ENCODE measurements at regions not wholly inside any gene's neighbourhood (a gene's known extent, or its start where the extent isn't known, plus 50 kb on each side); places are given as distances from the start of the nearest gene placed in this dataset.

DNA sequence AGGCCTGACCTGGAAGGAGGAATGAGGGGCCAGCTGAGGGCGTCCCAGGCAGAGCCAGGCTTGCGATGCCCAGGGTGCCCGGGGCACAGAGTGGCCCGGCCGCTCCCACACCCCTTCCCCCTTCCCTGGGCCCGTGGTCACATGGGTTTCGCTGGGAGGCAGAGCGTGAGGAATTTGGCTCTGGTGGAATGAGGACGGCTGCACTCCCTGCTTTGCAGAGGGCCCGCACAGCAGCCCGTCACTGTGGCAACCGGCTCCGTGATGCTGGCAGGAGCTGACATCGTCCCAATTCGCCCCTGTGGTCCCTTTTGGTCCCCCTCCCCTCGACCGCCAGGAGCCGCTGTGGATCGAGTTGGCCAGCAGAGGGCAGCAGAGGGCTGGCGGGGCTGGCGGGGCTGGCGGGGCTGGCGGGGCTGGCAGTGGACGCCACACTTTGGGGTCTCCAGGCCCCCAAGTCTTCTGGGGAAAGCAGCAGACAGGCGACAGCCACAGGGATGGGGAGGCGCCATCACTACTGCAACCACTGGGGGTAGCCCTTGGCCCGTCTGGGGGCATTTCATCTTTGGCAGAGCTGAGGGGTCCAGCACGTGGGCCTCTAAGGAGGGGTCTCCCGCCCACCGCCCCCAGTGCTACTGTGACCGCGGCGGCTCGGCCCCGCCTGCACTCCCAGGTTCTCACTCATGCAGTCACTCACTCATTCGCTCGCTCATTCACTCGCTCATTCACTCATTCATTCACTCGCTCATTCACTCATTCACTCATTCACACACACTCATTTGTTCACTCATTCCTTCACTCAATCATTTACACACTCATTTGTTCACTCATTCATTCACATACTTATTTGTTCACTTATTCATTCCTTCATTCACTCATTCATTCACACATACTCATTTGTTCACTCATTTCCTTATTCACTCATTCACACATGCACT is 49.7 kb upstream of the BHLHE23 start (continued):
- peak; percentile 22; the same call in 1 of the 2 replicates for TF ChIP-seq EHMT2 (IDR thresholded peaks at IDR 0.05; ENCODE audit: borderline replicate concordance, low read depth, low read length)
- TF ChIP-seq ZSCAN21 (CRISPR knock-in tag; IDR thresholded peaks at IDR 0.05; ENCODE audit: borderline replicate concordance): no peak
- TF ChIP-seq, protein P1, sequence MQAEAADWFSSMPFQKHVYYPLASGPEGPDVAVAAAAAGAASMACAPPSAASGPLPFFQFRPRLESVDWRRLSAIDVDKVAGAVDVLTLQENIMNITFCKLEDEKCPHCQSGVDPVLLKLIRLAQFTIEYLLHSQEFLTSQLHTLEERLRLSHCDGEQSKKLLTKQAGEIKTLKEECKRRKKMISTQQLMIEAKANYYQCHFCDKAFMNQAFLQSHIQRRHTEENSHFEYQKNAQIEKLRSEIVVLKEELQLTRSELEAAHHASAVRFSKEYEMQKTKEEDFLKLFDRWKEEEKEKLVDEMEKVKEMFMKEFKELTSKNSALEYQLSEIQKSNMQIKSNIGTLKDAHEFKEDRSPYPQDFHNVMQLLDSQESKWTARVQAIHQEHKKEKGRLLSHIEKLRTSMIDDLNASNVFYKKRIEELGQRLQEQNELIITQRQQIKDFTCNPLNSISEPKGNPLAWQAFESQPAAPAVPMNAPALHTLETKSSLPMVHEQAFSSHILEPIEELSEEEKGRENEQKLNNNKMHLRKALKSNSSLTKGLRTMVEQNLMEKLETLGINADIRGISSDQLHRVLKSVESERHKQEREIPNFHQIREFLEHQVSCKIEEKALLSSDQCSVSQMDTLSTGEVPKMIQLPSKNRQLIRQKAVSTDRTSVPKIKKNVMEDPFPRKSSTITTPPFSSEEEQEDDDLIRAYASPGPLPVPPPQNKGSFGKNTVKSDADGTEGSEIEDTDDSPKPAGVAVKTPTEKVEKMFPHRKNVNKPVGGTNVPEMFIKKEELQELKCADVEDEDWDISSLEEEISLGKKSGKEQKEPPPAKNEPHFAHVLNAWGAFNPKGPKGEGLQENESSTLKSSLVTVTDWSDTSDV (CRISPR knock-in tag; IDR thresholded peaks at IDR 0.05): no peak
- no peak for TF ChIP-seq RARA (CRISPR knock-in tag; IDR thresholded peaks at IDR 0.05)
- TF ChIP-seq TCF7 (IDR thresholded peaks at IDR 0.05; ENCODE audit: low read depth): no peak
- TF ChIP-seq ZNF678 (CRISPR knock-in tag; IDR thresholded peaks at IDR 0.05): 0 out of 2 replicates have a peak, but pooled peaks have one; percentile 51
- TF ChIP-seq ZNF333 (CRISPR knock-in tag; IDR thresholded peaks at IDR 0.05; ENCODE audit: borderline replicate concordance): peak; percentile 89; the same call in 1 of the 2 replicates
- TF ChIP-seq, protein P2, sequence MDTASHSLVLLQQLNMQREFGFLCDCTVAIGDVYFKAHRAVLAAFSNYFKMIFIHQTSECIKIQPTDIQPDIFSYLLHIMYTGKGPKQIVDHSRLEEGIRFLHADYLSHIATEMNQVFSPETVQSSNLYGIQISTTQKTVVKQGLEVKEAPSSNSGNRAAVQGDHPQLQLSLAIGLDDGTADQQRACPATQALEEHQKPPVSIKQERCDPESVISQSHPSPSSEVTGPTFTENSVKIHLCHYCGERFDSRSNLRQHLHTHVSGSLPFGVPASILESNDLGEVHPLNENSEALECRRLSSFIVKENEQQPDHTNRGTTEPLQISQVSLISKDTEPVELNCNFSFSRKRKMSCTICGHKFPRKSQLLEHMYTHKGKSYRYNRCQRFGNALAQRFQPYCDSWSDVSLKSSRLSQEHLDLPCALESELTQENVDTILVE (CRISPR knock-in tag; IDR thresholded peaks at IDR 0.05): no peak
- TF ChIP-seq ERF (CRISPR knock-in tag; IDR thresholded peaks at IDR 0.05): 0 out of 2 replicates have a peak, but pooled peaks have one; percentile 23
- TF ChIP-seq SP1 (IDR thresholded peaks at IDR 0.05): no peak
- TF ChIP-seq SP1 (CRISPR knock-in tag; IDR thresholded peaks at IDR 0.05): peak; percentile 51; the same call in 1 of the 2 replicates
- TF ChIP-seq ZZZ3 (CRISPR knock-in tag; IDR thresholded peaks at IDR 0.05; ENCODE audit: borderline replicate concordance): 0 out of 2 replicates have a peak, but pooled peaks have one; percentile 45
- no peak for TF ChIP-seq ZNF30 (CRISPR knock-in tag; IDR thresholded peaks at IDR 0.05)
- TF ChIP-seq ZNF383 (CRISPR knock-in tag; IDR thresholded peaks at IDR 0.05; ENCODE audit: borderline replicate concordance): no peak
- 0 out of 2 replicates have a peak, but pooled peaks have one; percentile 71 for TF ChIP-seq MTA1 (CRISPR knock-in tag; IDR thresholded peaks at IDR 0.05; ENCODE audit: borderline replicate concordance)
- TF ChIP-seq STAG1 (CRISPR knock-in tag; IDR thresholded peaks at IDR 0.05): peak; percentile 85
- peak; percentile 50 for TF ChIP-seq XRCC5 (optimal IDR thresholded peaks at IDR 0.05; ENCODE audit: low read length)
- TF ChIP-seq ZBTB42 (CRISPR knock-in tag; IDR thresholded peaks at IDR 0.05): no peak
- no peak for TF ChIP-seq MED8 (CRISPR knock-in tag; IDR thresholded peaks at IDR 0.05; ENCODE audit: insufficient replicate concordance)
- TF ChIP-seq FOXC1 (CRISPR knock-in tag; IDR thresholded peaks at IDR 0.05; ENCODE audit: borderline replicate concordance): no peak

Data from HepG2 (cell line).